HepG2 (cell line): ENCODE measurements at regions not wholly inside any gene's neighbourhood (a gene's known extent, or its start where the extent isn't known, plus 50 kb on each side); places are given as distances from the start of the nearest gene placed in this dataset.

Experiments
- ATAC-seq: fragments of 200-7000 bp; cut with Tn5 transposase; 3 replicates; pipeline ENCODE4 v1.9.1; 2020; ENCODE audit warnings: mild to moderate bottlenecking, moderate library complexity
- BruUV-seq: library from RNA; stranded (reverse); fragments of 400-500 nt; replicated peaks from 2 replicates; lab custom pipeline; 2021; lab: Mats Ljungman, UMichigan
- CTCF ChIA-PET: fragments of 300-600 bp; formaldehyde crosslinking; extraction: SDS; loops from one replicate; lab custom pipeline; 2021; ENCODE audit warnings: low total read pairs, inconsistent platforms, low intra/inter-chr PET ratio; lab: Yijun Ruan, JAX
- POLR2A ChIA-PET: fragments of 350-600 bp; sonication (Branson Sonifier 250); formaldehyde crosslinking; loops from one replicate; lab custom pipeline; 2020; ENCODE audit warnings: antibody characterized with exemption, inconsistent platforms; lab: Yijun Ruan, JAX
- DNase-seq: peaks from one replicate; pipeline ENCODE4 v3.0.0-alpha.2; 2015; ENCODE audit warnings: low spot score
- FAIRE-seq: peaks from 3 replicates; lab custom pipeline; 2011; peaks lifted over from hg19 to GRCh38; lab: Jason Lieb, UNC
- H2AFZ ChIP-seq: one replicate; pipeline ENCODE4 v1.6.1; 2011; ENCODE audit warnings: low read length, inconsistent platforms
- H3K27ac ChIP-seq: fragments of 300-600 bp; 3 replicates; pipeline ENCODE4 v1.8.0; 2011; ENCODE audit warnings: mixed run types, mild to moderate bottlenecking, mixed read lengths, low read length, inconsistent platforms; ENCODE audit not compliant: insufficient read depth; ENCODE audit errors: extremely low read length
- H3K27me3 ChIP-seq, 2 experiments: fragments of 200-600 bp in 1 of 2; 2 replicates in 1 of 2; 3 replicates in 1 of 2; pipeline versions ENCODE4 v1.6.0 to v1.8.0; 2011; ENCODE audit warnings: low read length in 2 of 2, mild to moderate bottlenecking in 2 of 2, moderate library complexity in 2 of 2, inconsistent platforms in 1 of 2; ENCODE audit not compliant: insufficient read depth in 2 of 2, control insufficient read depth in 1 of 2
- H3K36me3 ChIP-seq, 2 experiments: fragments of 200-600 bp in 1 of 2; replicated peaks in 1 of 2; 2 replicates in 1 of 2; 3 replicates in 1 of 2; pipeline versions ENCODE4 v1.5.1 to v1.8.0; 2011; ENCODE audit warnings: low read length in 2 of 2, inconsistent platforms in 1 of 2; ENCODE audit not compliant: insufficient read depth in 2 of 2, control insufficient read depth in 1 of 2
- H3K4me1 ChIP-seq: 2 replicates; pipeline ENCODE4 v1.5.1; 2012; ENCODE audit warnings: low read length, inconsistent platforms; ENCODE audit not compliant: insufficient read depth
- H3K4me2 ChIP-seq: 2 replicates; pipeline ENCODE4 v1.6.0; 2011; ENCODE audit warnings: low read depth, low read length, inconsistent platforms
- H3K4me3 ChIP-seq, 3 experiments: fragments of 200-600 bp in 1 of 3; sonication (generic), shearing (Covaris generic) in 1 of 3; replicated peaks in 1 of 3; 2 replicates each; pipeline ENCODE4 v1.5.1; 2011 to 2016; ENCODE audit warnings: low read length in 3 of 3, inconsistent platforms in 2 of 3, low read depth in 2 of 3, mild to moderate bottlenecking in 2 of 3, control low read depth in 1 of 3, mixed read lengths in 1 of 3; ENCODE audit not compliant: insufficient read depth in 1 of 3
- H3K79me2 ChIP-seq: one replicate; pipeline ENCODE4 v1.6.1; 2011; ENCODE audit warnings: low read length, inconsistent platforms; ENCODE audit not compliant: insufficient read depth
- H3K9ac ChIP-seq: 2 replicates; pipeline ENCODE4 v1.6.0; 2011; ENCODE audit warnings: mild to moderate bottlenecking, low read depth, low read length, inconsistent platforms; ENCODE audit not compliant: insufficient read depth
- H3K9me3 ChIP-seq: 2 replicates; pipeline ENCODE4 v1.5.1; 2012; ENCODE audit warnings: mild to moderate bottlenecking, low read length
- H4K20me1 ChIP-seq: 2 replicates; pipeline ENCODE4 v1.6.0; 2011; ENCODE audit warnings: inconsistent platforms, mild to moderate bottlenecking, low read length, moderate library complexity; ENCODE audit not compliant: insufficient read depth
- CBX1 ChIP-seq: IDR thresholded peaks from one replicate; pipeline ENCODE4 v1.6.1; 2016; ENCODE audit warnings: antibody characterized with exemption, low read depth
- GATA4 ChIP-seq: sonication (generic); IDR thresholded peaks from 2 replicates; pipeline ENCODE4 v1.6.1; 2016; ENCODE audit warnings: antibody characterized with exemption, low read depth, borderline replicate concordance
- NFYB ChIP-seq: sonication (generic); formaldehyde crosslinking; IDR thresholded peaks from 2 replicates; pipeline ENCODE4 v1.4.0; 2020; ENCODE audit warnings: missing genetic modification reagents
- NR2C2 ChIP-seq: sonication (generic); formaldehyde crosslinking; IDR thresholded peaks from 2 replicates; pipeline ENCODE4 v1.4.0; 2020; ENCODE audit warnings: missing genetic modification reagents, mild to moderate bottlenecking, moderate library complexity, borderline replicate concordance
- SNRNP70 ChIP-seq: fragments of 200-400 bp; formaldehyde crosslinking; IDR thresholded peaks from 2 replicates; pipeline ENCODE4 v1.6.1; 2017; ENCODE audit warnings: mild to moderate bottlenecking, low read depth, low read length, moderate library complexity
- SP140L ChIP-seq: sonication (generic); formaldehyde crosslinking; IDR thresholded peaks from 2 replicates; pipeline ENCODE4 v1.4.0; 2020; ENCODE audit warnings: missing genetic modification reagents, borderline replicate concordance
- SP5 ChIP-seq: IDR thresholded peaks from 2 replicates; pipeline ENCODE4 v1.6.1; 2016; ENCODE audit warnings: low read depth, borderline replicate concordance
- TGIF2 ChIP-seq: IDR thresholded peaks from 2 replicates; pipeline ENCODE4 v1.6.1; 2016; ENCODE audit warnings: control low read depth, missing compliant biosample characterization
- ZNF124 ChIP-seq: sonication (generic); formaldehyde crosslinking; IDR thresholded peaks from 2 replicates; pipeline ENCODE4 v1.4.0; 2020; ENCODE audit warnings: missing genetic modification reagents
- ZNF724P ChIP-seq: sonication (generic); formaldehyde crosslinking; IDR thresholded peaks from 2 replicates; pipeline ENCODE4 v1.8.0; 2022; ENCODE audit warnings: missing genetic modification reagents, borderline replicate concordance
- ZNF780A ChIP-seq: sonication (generic); formaldehyde crosslinking; IDR thresholded peaks from 2 replicates; pipeline ENCODE4 v1.8.0; 2022; ENCODE audit warnings: mild to moderate bottlenecking, missing genetic modification reagents, moderate library complexity
- WGBS: methylation state at CpG from one replicate; pipeline ENCODE4 v1.1.6; 2017; ENCODE audit warnings: low lambda C conversion rate; 5-methylcytosine and 5-hydroxymethylcytosine counted together
- in situ Hi-C: cut with HindIII; loops from 2 replicates; pipeline ENCODE4 v1.10.0; 2017; ENCODE audit warnings: low pct_unique_long_range_greater_than_20kb; ENCODE audit not compliant: extremely low pct_ligation_motif_present
- intact Hi-C: fragments of 100-400 bp; cut with micrococcal nuclease; formaldehyde crosslinking; loops from one replicate; pipeline ENCODE4 v1.10.0; 2022; ENCODE audit not compliant: unreplicated experiment
- TF ChIP-seq, protein P1 (sequence below): sonication (generic); formaldehyde crosslinking; IDR thresholded peaks from 2 replicates; pipeline ENCODE4; 2020; ENCODE audit warnings: missing genetic modification reagents, mild to moderate bottlenecking, borderline replicate concordance

- BruUV-seq: no TSS peak
- no peak for FAIRE-seq
- DNase-seq: no peak
- Histone ChIP-seq H3K27me3 (no peaks in the 10 kb centered on the region), H2AFZ (no peak overlapping the region), H3K4me3 (no peak overlapping the region), H4K20me1 (no peaks in the 10 kb centered on the region), H3K9me3 (peaks cover 10% of the 10 kb centered on the region; the same call in 1 of the 2 replicates), H3K27ac (no peak overlapping the region), H3K9ac (no peak overlapping the region), H3K36me3 (no peaks in the 10 kb centered on the region), H3K79me2 (no peaks in the 10 kb centered on the region), H3K4me2 (no peak overlapping the region), H3K4me1 (no peaks in the 10 kb centered on the region)
- intact Hi-C loops: no loop called here
- POLR2A ChIA-PET: no interaction called here
- CTCF ChIA-PET: no interaction called here
- in situ Hi-C loops: no loop called here
- no peak for TF ChIP-seq ZNF724P (CRISPR knock-in tag)
- no peak for TF ChIP-seq SP140L (CRISPR knock-in tag)
- no peak for TF ChIP-seq ZNF780A
- no peak for TF ChIP-seq TGIF2 (CRISPR knock-in tag)
- TF ChIP-seq GATA4: no peak
- TF ChIP-seq SP5 (CRISPR knock-in tag): no peak
- TF ChIP-seq CBX1: no peak
- WGBS: 5% methylated on average over 2 of the region's 2 CpGs
- ATAC-seq: no peak
Observed at GRCh38 chr3:104291878-104292277, 1074.8 kb upstream of the ALCAM start.

DNA sequence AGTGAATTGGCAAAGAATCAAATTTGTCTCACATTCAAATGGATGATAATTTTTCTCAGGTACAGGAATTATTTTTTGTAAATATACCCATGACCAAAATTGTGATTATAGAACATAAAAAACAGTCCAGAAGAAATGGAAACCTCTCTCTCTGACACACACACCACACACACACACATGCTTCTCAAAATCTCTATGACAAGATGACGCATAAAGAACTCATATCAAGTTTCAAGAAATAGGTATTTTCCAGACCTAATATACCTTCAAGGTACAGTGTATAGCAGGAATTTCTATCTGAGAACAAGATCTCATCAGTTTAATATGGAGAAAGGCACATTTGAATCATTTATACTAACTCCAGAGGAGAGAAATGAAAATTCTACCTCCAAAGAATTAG, 1069.1 kb upstream of the ALCAM start:
- Histone ChIP-seq H2AFZ (no peak overlapping the region), H3K27ac (no peak overlapping the region), H4K20me1 (no peaks in the 10 kb centered on the region), H3K79me2 (no peaks in the 10 kb centered on the region), H3K27me3 (no peaks in the 10 kb centered on the region), H3K4me1 (no peaks in the 10 kb centered on the region), H3K9ac (no peak overlapping the region), H3K4me2 (no peak overlapping the region), H3K9me3 (peaks cover 8% of the 10 kb centered on the region; the same call in 1 of the 2 replicates), H3K36me3 (no peaks in the 10 kb centered on the region), H3K4me3 (no peak overlapping the region)
- intact Hi-C loops: no loop called here
- in situ Hi-C loops: no loop called here
- FAIRE-seq (no peak), ATAC-seq (no peak), DNase-seq (no peak)
- BruUV-seq: no TSS peak
- ChIA-PET POLR2A (no interaction called here), CTCF (no interaction called here)
- TF ChIP-seq, protein P1, sequence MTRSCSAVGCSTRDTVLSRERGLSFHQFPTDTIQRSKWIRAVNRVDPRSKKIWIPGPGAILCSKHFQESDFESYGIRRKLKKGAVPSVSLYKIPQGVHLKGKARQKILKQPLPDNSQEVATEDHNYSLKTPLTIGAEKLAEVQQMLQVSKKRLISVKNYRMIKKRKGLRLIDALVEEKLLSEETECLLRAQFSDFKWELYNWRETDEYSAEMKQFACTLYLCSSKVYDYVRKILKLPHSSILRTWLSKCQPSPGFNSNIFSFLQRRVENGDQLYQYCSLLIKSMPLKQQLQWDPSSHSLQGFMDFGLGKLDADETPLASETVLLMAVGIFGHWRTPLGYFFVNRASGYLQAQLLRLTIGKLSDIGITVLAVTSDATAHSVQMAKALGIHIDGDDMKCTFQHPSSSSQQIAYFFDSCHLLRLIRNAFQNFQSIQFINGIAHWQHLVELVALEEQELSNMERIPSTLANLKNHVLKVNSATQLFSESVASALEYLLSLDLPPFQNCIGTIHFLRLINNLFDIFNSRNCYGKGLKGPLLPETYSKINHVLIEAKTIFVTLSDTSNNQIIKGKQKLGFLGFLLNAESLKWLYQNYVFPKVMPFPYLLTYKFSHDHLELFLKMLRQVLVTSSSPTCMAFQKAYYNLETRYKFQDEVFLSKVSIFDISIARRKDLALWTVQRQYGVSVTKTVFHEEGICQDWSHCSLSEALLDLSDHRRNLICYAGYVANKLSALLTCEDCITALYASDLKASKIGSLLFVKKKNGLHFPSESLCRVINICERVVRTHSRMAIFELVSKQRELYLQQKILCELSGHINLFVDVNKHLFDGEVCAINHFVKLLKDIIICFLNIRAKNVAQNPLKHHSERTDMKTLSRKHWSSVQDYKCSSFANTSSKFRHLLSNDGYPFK: no peak
- no peak for TF ChIP-seq NFYB (CRISPR knock-in tag)
- no peak for TF ChIP-seq NR2C2 (CRISPR knock-in tag)
- TF ChIP-seq SNRNP70: no peak
- TF ChIP-seq ZNF124 (CRISPR knock-in tag): no peak
- WGBS: 50% methylated on average over 1 of the region's 1 CpG
